SK-N-SH (cell line): ENCODE measurements at regions not wholly inside any gene's neighbourhood (a gene's known extent, or its start where the extent isn't known, plus 50 kb on each side); places are given as distances from the start of the nearest gene placed in this dataset.
"Not testable (repeated sequence)": the region's sequence is repeated elsewhere in the genome, so short reads cannot be mapped to it uniquely, and the experiment has no call there.

Experiments
- CTCF ChIA-PET: fragments of 300-600, 350-600 bp; formaldehyde crosslinking; extraction: SDS; loops from one replicate; lab custom pipeline; 2021; lab: Yijun Ruan, JAX
- POLR2A ChIA-PET: fragments of 350-600 bp; sonication (Branson Sonifier 250); formaldehyde crosslinking; extraction: SDS; loops from one replicate; lab custom pipeline; 2020; ENCODE audit warnings: antibody characterized with exemption, inconsistent platforms; lab: Yijun Ruan, JAX
- DNase-seq: peaks from one replicate; pipeline ENCODE4 v3.0.0; 2012
- H2AFZ ChIP-seq: fragments of 200-600 bp; sonication (generic); 2 replicates; pipeline ENCODE4 v1.8.1; 2016; ENCODE audit warnings: antibody characterized with exemption, mild to moderate bottlenecking, low read depth
- H3F3A ChIP-seq: fragments of 200-600 bp; sonication (generic); replicated peaks from 2 replicates; pipeline ENCODE3; 2016; ENCODE audit warnings: antibody characterized with exemption, mild to moderate bottlenecking; ENCODE audit not compliant: insufficient read depth
- H3K27ac ChIP-seq, 2 experiments: fragments of 200-500 bp in 1 of 2; fragments of 200-600 bp in 1 of 2; sonication (Bioruptor generic) in 1 of 2; sonication (generic), shearing (Covaris generic) in 1 of 2; 2 replicates each; pipeline versions ENCODE4 v1.5.1 to v1.6.1; 2014 to 2016; ENCODE audit warnings: low read depth in 2 of 2, inconsistent platforms in 1 of 2, low read length in 1 of 2, mild to moderate bottlenecking in 1 of 2, mixed read lengths in 1 of 2
- H3K27me3 ChIP-seq: fragments of 200-600 bp; sonication (generic), shearing (Covaris generic); 2 replicates; pipeline ENCODE4 v1.6.1; 2016; ENCODE audit warnings: mixed run types; ENCODE audit not compliant: insufficient read depth
- H3K36me3 ChIP-seq, 2 experiments: fragments of 200-500 bp in 1 of 2; fragments of 200-600 bp in 1 of 2; sonication (Bioruptor generic) in 1 of 2; sonication (generic) in 1 of 2; replicated peaks in 1 of 2; 2 replicates each; pipeline versions ENCODE3 to v1.5.1; 2014 to 2016; ENCODE audit warnings: low read length in 1 of 2, mild to moderate bottlenecking in 1 of 2; ENCODE audit not compliant: insufficient read depth in 2 of 2, control insufficient read depth in 1 of 2
- H3K4me1 ChIP-seq, 2 experiments: fragments of 200-500 bp in 1 of 2; fragments of 200-600 bp in 1 of 2; sonication (Bioruptor generic) in 1 of 2; sonication (generic), shearing (Covaris generic) in 1 of 2; 2 replicates each; pipeline versions ENCODE4 v1.5.1 to v1.6.1; 2014 to 2016; ENCODE audit warnings: low read depth in 1 of 2, low read length in 1 of 2, mixed run types in 1 of 2; ENCODE audit not compliant: insufficient read depth in 2 of 2, control insufficient read depth in 1 of 2
- H3K4me2 ChIP-seq: fragments of 200-600 bp; sonication (generic), shearing (Covaris generic); 2 replicates; pipeline ENCODE4 v1.6.1; 2017; ENCODE audit warnings: mixed run types
- H3K4me3 ChIP-seq, 2 experiments: fragments of 200-500 bp in 1 of 2; fragments of 200-600 bp in 1 of 2; sonication (Bioruptor generic) in 1 of 2; sonication (generic), shearing (Covaris generic) in 1 of 2; 2 replicates each; pipeline versions ENCODE4 v1.5.1 to v1.8.1; 2014 to 2016; ENCODE audit warnings: low read depth in 2 of 2, inconsistent platforms in 1 of 2, low read length in 1 of 2, mild to moderate bottlenecking in 1 of 2, mixed read lengths in 1 of 2, moderate library complexity in 1 of 2
- H3K79me2 ChIP-seq: fragments of 200-600 bp; sonication (generic); 2 replicates; pipeline ENCODE4 v1.8.1; 2017; ENCODE audit warnings: mild to moderate bottlenecking; ENCODE audit not compliant: insufficient read depth
- H3K9ac ChIP-seq: fragments of 200-600 bp; sonication (generic); 2 replicates; pipeline ENCODE4 v1.6.1; 2017; ENCODE audit warnings: mixed run types
- H3K9me2 ChIP-seq: fragments of 200-600 bp; sonication (generic); 2 replicates; pipeline ENCODE4 v1.6.1; 2017; ENCODE audit warnings: mixed run types
- H3K9me3 ChIP-seq: fragments of 200-600 bp; sonication (generic); 2 replicates; pipeline ENCODE4 v1.6.1; 2017; ENCODE audit warnings: mixed run types, mild to moderate bottlenecking, moderate library complexity
- H4K20me1 ChIP-seq: fragments of 200-600 bp; sonication (generic); 2 replicates; pipeline ENCODE4 v1.6.1; 2017; ENCODE audit warnings: mild to moderate bottlenecking, mixed run types; ENCODE audit not compliant: insufficient read depth
- CHD2 ChIP-seq: fragments of 150-350 bp; IDR thresholded peaks from 2 replicates; pipeline ENCODE4 v1.6.1; 2018; ENCODE audit warnings: low read length; ENCODE audit not compliant: partially characterized antibody
- GATA2 ChIP-seq: sonication (generic); formaldehyde crosslinking; IDR thresholded peaks from 2 replicates; pipeline ENCODE4 v1.5.0; 2020; ENCODE audit warnings: mild to moderate bottlenecking, missing genetic modification reagents
- JUND ChIP-seq: IDR thresholded peaks from 2 replicates; pipeline ENCODE4 v1.4.0; 2012
- NRF1 ChIP-seq: IDR thresholded peaks from 2 replicates; pipeline ENCODE4 v1.6.1; 2012; ENCODE audit warnings: low read depth, mild to moderate bottlenecking, low read length
- PBX3 ChIP-seq: IDR thresholded peaks from 2 replicates; pipeline ENCODE4; 2012
- RAD21 ChIP-seq: IDR thresholded peaks from 2 replicates; pipeline ENCODE4 v1.6.1; 2012; ENCODE audit warnings: mild to moderate bottlenecking, low read length
- REST ChIP-seq: IDR thresholded peaks from 2 replicates; pipeline ENCODE4 v1.6.1; 2012; ENCODE audit warnings: mild to moderate bottlenecking, low read depth, low read length, moderate library complexity
- TAF1 ChIP-seq: IDR thresholded peaks from 2 replicates; pipeline ENCODE4 v1.6.1; 2012; ENCODE audit warnings: low read depth, mild to moderate bottlenecking, low read length, moderate library complexity, borderline replicate concordance
- ZBTB33 ChIP-seq: IDR thresholded peaks from 2 replicates; pipeline ENCODE4 v1.4.0; 2012; ENCODE audit warnings: low read depth, borderline replicate concordance
- WGBS: methylation state at CpG from one replicate; pipeline ENCODE4 v1.1.6; 2017; ENCODE audit warnings: low lambda C conversion rate; 5-methylcytosine and 5-hydroxymethylcytosine counted together

DNA sequence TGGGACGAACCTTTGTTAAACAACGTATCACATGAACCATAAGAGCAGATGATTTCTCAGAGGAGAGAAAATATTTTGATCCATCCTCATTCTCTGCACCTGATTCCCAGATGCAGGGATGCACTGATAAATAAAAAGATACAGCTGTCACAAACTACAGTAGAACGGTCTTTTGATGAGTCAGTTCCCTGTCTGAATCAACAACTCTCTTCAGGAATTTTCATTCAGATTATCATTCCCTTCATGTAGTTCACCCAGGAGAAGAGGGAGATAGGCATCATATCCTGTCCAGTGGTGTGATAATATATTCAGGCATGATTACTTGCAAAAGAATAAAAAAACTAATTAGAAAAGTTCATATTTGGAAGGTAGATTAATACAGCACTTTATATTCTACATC, 521.5 kb downstream of the PYDC2 start (continued):
- TF ChIP-seq ZBTB33 (no peak), PBX3 (no peak), GATA2 (no peak)

DNA sequence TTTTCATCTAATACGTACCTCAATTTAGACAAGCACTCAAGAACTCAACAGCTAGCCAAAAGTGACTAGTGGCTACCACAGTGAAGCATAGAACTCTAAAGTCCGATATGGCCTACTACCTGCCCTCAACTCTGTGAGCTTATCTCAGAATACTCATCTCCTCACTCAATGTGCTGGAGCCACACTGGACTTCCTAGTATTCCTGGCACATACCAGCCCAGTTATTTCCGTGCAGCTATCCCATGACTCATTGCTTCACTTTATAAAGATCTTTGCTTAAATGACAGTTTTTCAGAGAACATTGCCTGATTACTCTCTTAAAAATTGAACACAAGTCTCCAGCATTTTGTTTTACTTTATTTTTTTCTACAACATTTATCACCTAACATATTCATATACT, 524.7 kb downstream of the PYDC2 start:
- no peak for DNase-seq
- H3K4me2 ChIP-seq: no peak overlapping the region
- no peaks in the 10 kb centered on the region for H4K20me1 ChIP-seq
- H3K9ac ChIP-seq: no peak overlapping the region
- ChIA-PET CTCF (no interaction called here), POLR2A (no interaction called here)
- no peaks in the 10 kb centered on the region for H3K36me3 ChIP-seq
- no peaks in the 10 kb centered on the region for H3F3A ChIP-seq
- TF ChIP-seq NRF1 (no peak), CHD2 (no peak), GATA2 (no peak), JUND (no peak), RAD21 (no peak), TAF1 (no peak), REST (no peak)
- 3% methylated on average over 3 of the region's 3 CpGs for WGBS
- no peaks in the 10 kb centered on the region for H3K79me2 ChIP-seq
- H3K27me3 ChIP-seq: no peaks in the 10 kb centered on the region
- H3K4me1 ChIP-seq: no peaks in the 10 kb centered on the region
- no peak overlapping the region for H3K4me3 ChIP-seq
- no peaks in the 10 kb centered on the region for H3K9me2 ChIP-seq
- H2AFZ ChIP-seq: no peak overlapping the region
- no peaks in the 10 kb centered on the region for H3K9me3 ChIP-seq
- no peak overlapping the region for H3K27ac ChIP-seq

- no peaks in the 10 kb centered on the region for H3K4me1 ChIP-seq
- WGBS: 0% methylated on average over 1 of the region's 1 CpG
- no peaks in the 10 kb centered on the region for H3K9me3 ChIP-seq
- H3K9ac ChIP-seq: no peak overlapping the region
- H3F3A ChIP-seq: no peaks in the 10 kb centered on the region
- no peak for TF ChIP-seq PBX3
- ChIA-PET POLR2A (no interaction called here), CTCF (no interaction called here)
- H3K27me3 ChIP-seq: no peaks in the 10 kb centered on the region
- H3K4me3 ChIP-seq: no peak overlapping the region
- no peaks in the 10 kb centered on the region for H4K20me1 ChIP-seq
- H3K4me2 ChIP-seq: no peak overlapping the region
- H2AFZ ChIP-seq: no peak overlapping the region
- no peak overlapping the region for H3K27ac ChIP-seq
- no peaks in the 10 kb centered on the region for H3K36me3 ChIP-seq
- H3K9me2 ChIP-seq: no peaks in the 10 kb centered on the region
- no peak for DNase-seq
- H3K79me2 ChIP-seq: no peaks in the 10 kb centered on the region
Observed at GRCh38 chr3:191987831-191988350, 526.9 kb downstream of the PYDC2 start.

DNA sequence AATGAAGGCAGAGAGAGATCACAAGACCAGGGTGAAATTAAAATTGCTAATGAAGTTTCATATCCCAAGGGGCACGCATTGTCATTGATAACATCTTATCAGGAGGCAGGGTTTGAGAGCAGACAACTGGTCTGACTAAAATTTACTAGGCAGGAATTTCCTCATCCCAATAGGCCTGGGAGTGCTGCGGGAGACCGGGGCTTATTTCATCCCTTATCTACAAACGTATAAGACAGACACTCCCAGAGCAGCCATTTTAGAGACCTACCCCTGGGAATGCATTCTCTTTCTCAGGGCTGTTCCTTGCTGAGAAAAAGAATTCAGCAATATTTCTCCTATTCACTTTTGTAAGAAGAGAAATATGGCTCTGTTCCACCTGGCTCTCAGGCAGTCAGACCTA, 533.0 kb downstream of the PYDC2 start:
- DNase-seq, H3K9me3 ChIP-seq, H3F3A ChIP-seq, CTCF ChIA-PET, H3K4me3 ChIP-seq, H4K20me1 ChIP-seq, H3K4me1 ChIP-seq, H3K4me2 ChIP-seq, H3K79me2 ChIP-seq, H2AFZ ChIP-seq, H3K36me3 ChIP-seq, POLR2A ChIA-PET, H3K27me3 ChIP-seq, H3K9ac ChIP-seq, H3K27ac ChIP-seq, H3K9me2 ChIP-seq: not testable (repeated sequence)
- 17% methylated on average over 2 of the region's 4 CpGs for WGBS
